Mucosa of rectum (tissue), 2 donors: ENCODE measurements at regions not wholly inside any gene's neighbourhood (a gene's known extent, or its start where the extent isn't known, plus 50 kb on each side); places are given as distances from the start of the nearest gene placed in this dataset.

ENCODE experiments used
- H3K27ac ChIP-seq, 2 donors: one replicate each; pipeline ENCODE4 v1.7.0; 2013; ENCODE audit warnings: inconsistent platforms in 2 of 2, low read depth in 2 of 2, low read length in 2 of 2
- H3K27me3 ChIP-seq, 2 donors: one replicate each; pipeline ENCODE4 v1.7.0; 2013; ENCODE audit warnings: low read length in 2 of 2; ENCODE audit not compliant: control insufficient read depth in 2 of 2, insufficient read depth in 2 of 2
- H3K36me3 ChIP-seq, 2 donors: one replicate each; pipeline ENCODE4 v1.7.0; 2013; ENCODE audit warnings: low read length in 2 of 2; ENCODE audit not compliant: control insufficient read depth in 2 of 2, insufficient read depth in 2 of 2
- H3K4me1 ChIP-seq, 2 donors: one replicate each; pipeline ENCODE4 v1.7.0; 2013; ENCODE audit warnings: low read length in 2 of 2, mild to moderate bottlenecking in 1 of 2; ENCODE audit not compliant: control insufficient read depth in 2 of 2, insufficient read depth in 2 of 2
- H3K4me3 ChIP-seq, 2 donors: one replicate each; pipeline ENCODE4 v1.7.0; 2013; ENCODE audit warnings: low read length in 2 of 2
- H3K9ac ChIP-seq, 2 donors: one replicate each; pipeline ENCODE4 v1.7.0; 2013; ENCODE audit warnings: low read length in 2 of 2, low read depth in 1 of 2, mild to moderate bottlenecking in 1 of 2
- H3K9me3 ChIP-seq, 2 donors: one replicate each; pipeline ENCODE4 v1.7.0; 2013; ENCODE audit warnings: low read length in 2 of 2; ENCODE audit not compliant: control insufficient read depth in 2 of 2
- donor health status: healthy.
- donor health status: Normal muscosa, but diverticular disease.

DNA sequence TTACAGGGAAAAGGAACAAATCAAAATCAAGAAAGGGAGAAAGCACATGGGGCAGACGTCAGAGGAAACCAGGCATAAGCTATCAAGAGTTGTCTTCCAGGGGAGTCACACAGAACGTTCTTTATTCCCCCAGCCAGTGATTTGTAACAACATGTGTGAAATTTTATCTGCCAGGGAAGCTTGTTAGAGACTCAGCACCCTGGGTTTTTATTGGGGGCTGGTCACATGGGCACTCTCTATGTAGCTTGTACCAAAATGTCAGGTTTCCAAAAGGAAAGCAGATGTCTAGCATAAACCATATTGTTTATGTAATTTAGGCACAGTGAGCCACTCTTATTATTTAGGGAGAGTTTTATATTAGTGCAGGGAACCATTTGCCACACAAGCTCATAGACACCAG, 440.4 kb upstream of the DCN start:
- H3K27ac ChIP-seq: no peak overlapping the region
- H3K9ac ChIP-seq: no peak overlapping the region

DNA sequence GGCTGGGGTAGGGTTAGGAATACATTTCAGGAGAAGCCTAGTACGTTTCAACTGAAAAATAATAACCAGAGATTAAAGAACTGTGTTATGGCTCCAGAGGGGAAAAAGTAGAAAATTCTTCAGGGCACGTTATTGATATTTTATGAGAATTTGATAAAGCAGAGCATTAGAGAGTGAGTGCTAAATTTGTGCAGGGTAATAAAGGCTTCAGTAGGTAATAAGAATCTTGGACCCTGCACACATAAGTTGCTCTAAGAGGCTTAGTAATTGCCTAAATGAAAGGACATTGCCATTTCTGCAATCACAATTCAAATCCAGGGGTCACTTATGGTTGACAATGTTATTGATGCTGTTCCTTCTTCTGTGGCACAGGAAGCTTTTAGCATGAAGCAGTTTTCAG, 439.4 kb upstream of the DCN start:
- Histone ChIP-seq H3K27ac (no peak overlapping the region), H3K9me3 (peaks cover 0 to 2% of the 10 kb centered on the region in 2 donors), H3K9ac (no peak overlapping the region), H3K27me3 (no peaks in the 10 kb centered on the region), H3K4me1 (no peaks in the 10 kb centered on the region), H3K4me3 (no peak overlapping the region), H3K36me3 (no peaks in the 10 kb centered on the region)

More for the DNA sequence above, 440.4 kb upstream of the DCN start:
- Histone ChIP-seq H3K36me3 (no peaks in the 10 kb centered on the region), H3K4me3 (no peak overlapping the region), H3K9me3 (peaks cover 0 to 2% of the 10 kb centered on the region in 2 donors), H3K27me3 (no peaks in the 10 kb centered on the region), H3K4me1 (no peaks in the 10 kb centered on the region)

DNA sequence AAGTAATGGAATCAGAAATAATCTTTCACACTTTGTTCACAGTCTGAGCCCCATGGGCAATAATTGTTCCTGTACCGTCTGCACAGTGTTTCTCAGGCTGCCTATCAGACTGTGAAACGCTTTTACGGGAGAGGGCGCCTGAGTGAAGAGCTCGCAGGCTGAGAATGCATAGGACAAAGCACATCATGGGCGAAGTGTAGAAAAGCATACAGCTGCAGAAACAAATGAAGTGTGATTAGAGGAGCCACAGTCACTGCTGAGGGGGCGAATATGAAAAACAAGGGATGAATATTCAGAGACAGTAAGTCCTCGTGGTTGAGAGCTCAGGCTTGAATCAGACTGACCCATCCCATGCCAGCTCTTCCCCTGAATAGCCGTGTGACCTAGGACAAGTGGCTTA, 438.4 kb upstream of the DCN start:
- Histone ChIP-seq H3K27ac (no peak overlapping the region), H3K4me1 (no peaks in the 10 kb centered on the region), H3K36me3 (no peaks in the 10 kb centered on the region), H3K4me3 (no peak overlapping the region), H3K9ac (no peak overlapping the region), H3K9me3 (peaks cover 0 to 2% of the 10 kb centered on the region in 2 donors), H3K27me3 (no peaks in the 10 kb centered on the region)

DNA sequence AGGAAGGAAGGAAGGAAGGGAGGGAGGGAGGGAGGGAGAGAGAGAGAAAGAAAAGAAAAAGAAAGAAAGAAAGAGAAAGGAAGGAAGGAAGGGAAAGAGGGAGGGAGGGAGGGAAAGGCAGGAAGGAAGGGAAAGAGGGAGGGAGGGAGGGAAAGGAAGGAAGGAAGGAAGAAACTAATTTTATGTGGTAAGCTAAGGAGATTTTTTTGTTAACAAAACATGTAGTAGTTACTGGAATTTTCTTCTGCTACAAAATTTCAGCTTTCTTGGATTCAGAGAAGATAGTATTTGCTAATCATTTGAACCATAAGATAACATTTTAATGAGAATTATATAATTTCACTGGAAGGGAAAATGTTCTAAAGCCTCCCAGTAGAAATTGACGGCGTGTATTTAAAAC, 437.8 kb upstream of the DCN start:
- no peaks in the 10 kb centered on the region for H3K4me1 ChIP-seq

DNA sequence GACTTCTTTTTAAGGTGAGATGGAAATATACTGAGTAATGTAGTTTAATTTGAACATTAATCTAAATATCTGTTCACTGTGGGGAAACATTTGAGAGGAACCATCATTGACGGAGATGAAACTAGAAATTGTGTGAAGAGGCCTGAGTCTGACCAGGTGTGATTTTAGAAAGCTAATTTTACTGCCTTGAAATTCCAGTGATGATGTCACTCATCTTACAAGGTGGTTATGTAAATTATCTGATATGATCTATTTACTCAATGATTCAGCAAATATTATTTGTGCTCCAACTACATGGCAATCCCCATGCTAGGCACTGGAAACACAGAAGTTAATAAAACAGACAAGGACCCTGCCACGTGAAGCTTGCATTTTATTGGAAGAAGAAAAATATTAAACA, 435.7 kb upstream of the DCN start:
- H3K36me3 ChIP-seq: no peaks in the 10 kb centered on the region
- H3K4me1 ChIP-seq: no peaks in the 10 kb centered on the region
- H3K27me3 ChIP-seq: no peaks in the 10 kb centered on the region
- no peak overlapping the region for H3K27ac ChIP-seq
- H3K4me3 ChIP-seq: no peak overlapping the region
- H3K9me3 ChIP-seq: no peaks in the 10 kb centered on the region
- H3K9ac ChIP-seq: no peak overlapping the region

More for the DNA sequence above, 437.8 kb upstream of the DCN start:
- no peak overlapping the region for H3K9ac ChIP-seq
- no peaks in the 10 kb centered on the region for H3K9me3 ChIP-seq
- H3K27ac ChIP-seq: no peak overlapping the region
- H3K36me3 ChIP-seq: no peaks in the 10 kb centered on the region
- no peaks in the 10 kb centered on the region for H3K27me3 ChIP-seq
- H3K4me3 ChIP-seq: no peak overlapping the region

DNA sequence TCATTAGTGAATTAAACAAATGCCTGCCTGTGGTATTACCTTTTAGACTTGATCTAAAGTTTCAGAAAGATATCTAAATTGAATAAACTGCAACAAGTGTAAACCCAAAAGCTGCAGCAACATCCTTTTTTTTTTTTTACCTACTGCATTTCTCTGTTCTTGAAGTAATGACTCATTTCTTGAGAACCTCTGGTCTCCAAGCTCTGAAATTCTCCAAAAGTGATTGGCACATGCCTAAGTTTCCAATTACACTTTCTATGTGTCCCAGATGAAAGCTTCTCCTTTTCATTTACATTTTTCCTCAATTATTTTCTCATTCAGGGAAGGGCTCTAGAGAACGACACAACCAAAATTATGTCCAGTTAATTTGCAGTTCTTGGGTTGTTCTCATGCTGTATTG, 435.2 kb upstream of the DCN start:
- H3K4me1 ChIP-seq: no peaks in the 10 kb centered on the region
- H3K27ac ChIP-seq: no peak overlapping the region
- no peaks in the 10 kb centered on the region for H3K9me3 ChIP-seq
- no peaks in the 10 kb centered on the region for H3K36me3 ChIP-seq
- H3K27me3 ChIP-seq: no peaks in the 10 kb centered on the region
- H3K9ac ChIP-seq: no peak overlapping the region
- H3K4me3 ChIP-seq: no peak overlapping the region

DNA sequence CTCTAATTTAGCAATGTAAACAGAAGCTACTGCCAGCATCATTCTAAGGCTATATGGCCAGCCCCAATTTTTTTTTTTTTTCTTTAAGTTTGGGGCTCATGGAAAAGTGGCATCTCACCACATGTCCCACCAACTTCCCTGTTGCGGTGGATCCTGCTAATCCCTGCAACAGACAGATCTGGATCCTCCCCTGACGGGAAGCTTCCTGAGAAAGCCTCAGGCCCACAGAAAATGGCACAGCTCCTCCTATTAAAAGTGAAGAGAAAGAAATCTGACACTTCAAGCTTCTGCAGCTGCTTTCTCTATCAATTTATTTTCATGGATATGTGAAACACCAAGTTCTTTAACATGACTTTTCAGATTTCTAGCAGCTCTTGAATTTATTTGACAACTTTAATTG, 433.8 kb upstream of the DCN start:
- Histone ChIP-seq H3K4me1 (no peaks in the 10 kb centered on the region), H3K4me3 (no peak overlapping the region), H3K36me3 (no peaks in the 10 kb centered on the region), H3K9me3 (no peaks in the 10 kb centered on the region), H3K27ac (no peak overlapping the region), H3K27me3 (no peaks in the 10 kb centered on the region), H3K9ac (no peak overlapping the region)

DNA sequence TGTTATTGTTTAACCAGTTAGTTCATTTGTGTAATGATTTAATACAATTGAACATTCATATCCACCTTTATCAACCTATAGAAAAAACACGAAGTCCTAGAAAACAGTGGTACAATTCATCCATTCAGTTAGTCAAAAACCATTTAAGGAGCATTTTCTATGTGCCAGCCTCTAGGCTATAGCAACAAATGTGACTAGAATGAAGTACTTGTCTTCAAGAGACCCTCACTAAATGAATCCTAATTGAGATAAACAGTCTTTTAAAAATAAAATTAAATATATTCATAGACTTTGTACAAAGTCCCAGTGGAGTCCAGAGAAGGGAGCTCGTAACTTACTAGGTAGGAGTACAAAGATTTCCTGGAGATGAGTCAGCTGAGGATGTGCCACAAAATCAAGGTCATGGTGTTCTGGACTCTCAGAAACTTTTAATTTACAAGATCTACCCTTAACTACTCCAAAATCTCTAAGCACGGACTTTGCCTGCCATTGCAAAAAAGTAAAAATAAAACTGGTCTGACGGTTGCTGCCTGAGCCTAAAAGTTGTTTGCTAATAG, 430.7 kb upstream of the DCN start:
- no peaks in the 10 kb centered on the region for H3K4me1 ChIP-seq
- H3K27me3 ChIP-seq: no peaks in the 10 kb centered on the region
- no peaks in the 10 kb centered on the region for H3K9me3 ChIP-seq
- no peaks in the 10 kb centered on the region for H3K36me3 ChIP-seq
- no peak overlapping the region for H3K27ac ChIP-seq
- H3K9ac ChIP-seq: no peak overlapping the region
- H3K4me3 ChIP-seq: no peak overlapping the region

DNA sequence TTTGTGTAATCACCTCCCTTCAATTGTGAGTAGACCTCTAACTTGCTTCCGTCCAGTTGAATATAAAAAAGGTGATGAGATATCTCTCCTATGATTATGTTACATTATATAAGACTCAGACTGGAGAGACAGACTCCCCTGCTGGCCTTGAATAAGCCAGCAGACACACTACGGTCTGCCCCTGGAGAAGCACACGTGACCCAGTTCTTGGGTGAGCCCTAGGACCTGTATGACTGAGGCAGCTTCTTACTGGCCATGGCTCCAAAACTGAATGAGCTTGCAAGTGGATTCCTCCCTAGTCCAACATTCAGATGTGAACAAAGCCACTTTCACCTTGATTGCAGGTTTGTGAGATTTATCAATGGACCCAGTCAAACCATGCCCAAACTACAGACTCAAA, 427.9 kb upstream of the DCN start:
- no peaks in the 10 kb centered on the region for H3K27me3 ChIP-seq
- H3K4me1 ChIP-seq: no peaks in the 10 kb centered on the region
- H3K9me3 ChIP-seq: no peaks in the 10 kb centered on the region
- no peak overlapping the region for H3K9ac ChIP-seq
- no peak overlapping the region for H3K4me3 ChIP-seq
- no peaks in the 10 kb centered on the region for H3K36me3 ChIP-seq
- H3K27ac ChIP-seq: no peak overlapping the region

DNA sequence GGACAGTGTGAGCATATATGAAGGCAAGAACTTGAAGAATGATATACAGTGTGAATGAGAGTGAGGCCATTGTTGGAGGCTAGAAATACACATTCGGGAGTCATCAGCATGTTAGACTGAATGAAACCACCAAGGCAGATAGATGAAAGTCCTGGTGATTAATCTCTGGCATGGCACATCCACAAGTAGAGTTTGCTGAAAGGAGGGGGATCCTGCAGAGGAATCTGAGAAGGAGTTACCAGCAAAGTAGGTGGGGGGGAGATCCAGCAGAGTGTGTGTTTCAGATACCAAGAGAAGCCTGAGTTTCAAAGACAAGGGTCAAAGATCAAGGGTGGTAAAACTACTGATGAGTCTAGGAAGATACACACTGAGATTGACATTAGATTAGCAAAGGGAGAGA, 426.7 kb upstream of the DCN start:
- H3K4me1 ChIP-seq: no peaks in the 10 kb centered on the region
- H3K9me3 ChIP-seq: no peaks in the 10 kb centered on the region
- H3K9ac ChIP-seq: no peak overlapping the region
- H3K27me3 ChIP-seq: no peaks in the 10 kb centered on the region
- no peak overlapping the region for H3K4me3 ChIP-seq
- H3K36me3 ChIP-seq: no peaks in the 10 kb centered on the region
- H3K27ac ChIP-seq: no peak overlapping the region

DNA sequence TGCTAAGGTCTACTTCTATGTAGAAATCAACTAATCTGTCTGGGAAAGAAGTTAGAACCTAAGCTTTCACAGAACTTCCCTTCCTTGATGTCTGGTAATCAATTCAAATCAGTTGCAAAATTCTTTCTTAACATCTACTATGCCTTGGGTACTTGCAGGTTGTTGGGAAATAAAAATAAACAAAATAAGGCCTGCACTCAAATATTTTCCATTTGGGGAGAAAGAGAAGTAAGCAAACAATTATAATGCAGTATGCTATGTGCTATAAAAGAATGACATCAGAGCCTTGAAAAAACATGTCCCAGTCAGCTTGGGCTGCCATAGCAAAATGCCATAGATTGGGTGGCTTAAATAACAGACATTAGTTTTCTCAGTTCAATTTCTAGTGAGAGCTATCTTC, 425.9 kb upstream of the DCN start:
- no peaks in the 10 kb centered on the region for H3K27me3 ChIP-seq

More for the DNA sequence above, 425.9 kb upstream of the DCN start:
- Histone ChIP-seq H3K9me3 (no peaks in the 10 kb centered on the region), H3K4me3 (no peak overlapping the region), H3K4me1 (no peaks in the 10 kb centered on the region), H3K36me3 (no peaks in the 10 kb centered on the region), H3K27ac (no peak overlapping the region), H3K9ac (no peak overlapping the region)
